Neural crest cell (in vitro differentiated cells): ENCODE measurements at regions not wholly inside any gene's neighbourhood (a gene's known extent, or its start where the extent isn't known, plus 50 kb on each side); places are given as distances from the start of the nearest gene placed in this dataset.
A peak's percentile ranks its signal among the peaks of the same experiment; 100 is the strongest.

Experiments
- DNase-seq: peaks from one replicate; pipeline ENCODE4 v3.0.0; 2021; ENCODE audit warnings: low read depth, mixed read lengths, low spot score
- H3K27ac Mint-ChIP-seq: one replicate; pipeline ENCODE4 v1.8.0; 2021; ENCODE audit warnings: mild to moderate bottlenecking, mixed read lengths; ENCODE audit not compliant: unreplicated experiment
- H3K27me3 Mint-ChIP-seq: 2 replicates; pipeline ENCODE4 v1.8.0; 2021; ENCODE audit warnings: low read depth, mild to moderate bottlenecking, mixed read lengths
- H3K36me3 Mint-ChIP-seq: 2 replicates; pipeline ENCODE4 v1.8.0; 2021; ENCODE audit warnings: low read depth, mild to moderate bottlenecking, mixed read lengths
- H3K4me1 Mint-ChIP-seq: 2 replicates; pipeline ENCODE4 v1.8.0; 2021; ENCODE audit warnings: mixed read lengths
- H3K4me3 Mint-ChIP-seq: one replicate; pipeline ENCODE4 v1.8.0; 2021; ENCODE audit warnings: mild to moderate bottlenecking, mixed read lengths
- H3K9me3 Mint-ChIP-seq: 2 replicates; pipeline ENCODE4 v1.8.0; 2021; ENCODE audit warnings: mixed read lengths
- CTCF ChIP-seq: fragments of 200-600 bp; sonication (generic); conservative IDR thresholded peaks from 2 replicates; pipeline ENCODE4 v1.5.0; 2021; ENCODE audit warnings: antibody characterized with exemption, mild to moderate bottlenecking

- no peak overlapping the region for H3K27ac Mint-ChIP-seq
- no peaks in the 10 kb centered on the region for H3K9me3 Mint-ChIP-seq
- H3K27me3 Mint-ChIP-seq = peaks cover 81% of the 10 kb centered on the region
- H3K4me1 Mint-ChIP-seq = no peaks in the 10 kb centered on the region
- TF ChIP-seq CTCF = no peak
- H3K36me3 Mint-ChIP-seq = no peaks in the 10 kb centered on the region
- no peak overlapping the region for H3K4me3 Mint-ChIP-seq
- DNase-seq = no peak
Measured at GRCh38 chr1:17907999-17908398, 152.9 kb downstream of the ACTL8 start.

- Mint-ChIP-seq H3K4me1 (no peaks in the 10 kb centered on the region), H3K27ac (no peak overlapping the region), H3K27me3 (peaks cover 83% of the 10 kb centered on the region), H3K4me3 (no peak overlapping the region), H3K9me3 (no peaks in the 10 kb centered on the region), H3K36me3 (no peaks in the 10 kb centered on the region)
- no peak for DNase-seq
- TF ChIP-seq CTCF = no peak
Measured at GRCh38 chr1:17908945-17909344, 153.8 kb downstream of the ACTL8 start.

GRCh38 chr1:17909634-17910033 is 154.5 kb downstream of the ACTL8 start:
- no peaks in the 10 kb centered on the region for H3K4me1 Mint-ChIP-seq
- H3K4me3 Mint-ChIP-seq = no peak overlapping the region
- H3K9me3 Mint-ChIP-seq = no peaks in the 10 kb centered on the region
- H3K27me3 Mint-ChIP-seq = peaks cover 86% of the 10 kb centered on the region
- no peaks in the 10 kb centered on the region for H3K36me3 Mint-ChIP-seq
- DNase-seq = peak; percentile 6
- peak; percentile 29 for TF ChIP-seq CTCF
- no peak overlapping the region for H3K27ac Mint-ChIP-seq

GRCh38 chr1:17911791-17912190 is 156.7 kb downstream of the ACTL8 start:
- no peaks in the 10 kb centered on the region for H3K36me3 Mint-ChIP-seq
- H3K4me3 Mint-ChIP-seq = no peak overlapping the region
- no peak for DNase-seq
- no peaks in the 10 kb centered on the region for H3K4me1 Mint-ChIP-seq
- no peak overlapping the region for H3K27ac Mint-ChIP-seq
- H3K27me3 Mint-ChIP-seq = peaks cover 95% of the 10 kb centered on the region
- TF ChIP-seq CTCF = no peak
- no peaks in the 10 kb centered on the region for H3K9me3 Mint-ChIP-seq

- no peak for DNase-seq
- H3K4me3 Mint-ChIP-seq = no peak overlapping the region
- no peak overlapping the region for H3K27ac Mint-ChIP-seq
Measured at GRCh38 chr1:17912491-17912890, 157.4 kb downstream of the ACTL8 start.

More at GRCh38 chr1:17912491-17912890, 157.4 kb downstream of the ACTL8 start:
- Mint-ChIP-seq H3K4me1 (no peaks in the 10 kb centered on the region), H3K9me3 (no peaks in the 10 kb centered on the region), H3K36me3 (no peaks in the 10 kb centered on the region), H3K27me3 (peaks cover 95% of the 10 kb centered on the region)
- no peak for TF ChIP-seq CTCF
